HFFc6 (cell line): ENCODE measurements at regions not wholly inside any gene's neighbourhood (a gene's known extent, or its start where the extent isn't known, plus 50 kb on each side); places are given as distances from the start of the nearest gene placed in this dataset.

Experiments used
- DNase-seq: peaks from one replicate; pipeline ENCODE4 v3.0.0-alpha.2; 2018
- H3K27ac Mint-ChIP-seq: 2 replicates; pipeline ENCODE4 v1.8.0; 2020; ENCODE audit warnings: mild to moderate bottlenecking, mixed read lengths
- H3K27me3 Mint-ChIP-seq: 2 replicates; pipeline ENCODE4 v1.8.0; 2021; ENCODE audit warnings: mild to moderate bottlenecking, moderate library complexity, mixed read lengths; ENCODE audit not compliant: insufficient read depth
- H3K36me3 Mint-ChIP-seq: 2 replicates; pipeline ENCODE4 v1.8.0; 2021; ENCODE audit warnings: low read depth, mixed read lengths
- H3K4me1 Mint-ChIP-seq: 2 replicates; pipeline ENCODE4 v1.8.0; 2020; ENCODE audit warnings: low read depth, mixed read lengths
- H3K4me3 Mint-ChIP-seq: 2 replicates; pipeline ENCODE4 v1.8.0; 2020; ENCODE audit warnings: mild to moderate bottlenecking, moderate library complexity, mixed read lengths
- H3K9me3 Mint-ChIP-seq: 2 replicates; pipeline ENCODE4 v1.8.0; 2020; ENCODE audit warnings: mild to moderate bottlenecking, mixed read lengths
- CTCF ChIP-seq: fragments of 200-600 bp; sonication (generic); IDR thresholded peaks from 2 replicates; pipeline ENCODE4 v1.5.0; 2021; ENCODE audit warnings: antibody characterized with exemption, mild to moderate bottlenecking

- H3K27ac Mint-ChIP-seq = no peak overlapping the region
- no peak overlapping the region for H3K4me3 Mint-ChIP-seq
- peaks cover 11% of the 10 kb centered on the region for H3K27me3 Mint-ChIP-seq
- no peaks in the 10 kb centered on the region for H3K36me3 Mint-ChIP-seq
- no peaks in the 10 kb centered on the region for H3K4me1 Mint-ChIP-seq
- TF ChIP-seq CTCF = peak; percentile 63
- no peak for DNase-seq
- no peaks in the 10 kb centered on the region for H3K9me3 Mint-ChIP-seq
Measured at GRCh38 chr13:109610517-109610916, 175.9 kb downstream of the IRS2 start.

DNA sequence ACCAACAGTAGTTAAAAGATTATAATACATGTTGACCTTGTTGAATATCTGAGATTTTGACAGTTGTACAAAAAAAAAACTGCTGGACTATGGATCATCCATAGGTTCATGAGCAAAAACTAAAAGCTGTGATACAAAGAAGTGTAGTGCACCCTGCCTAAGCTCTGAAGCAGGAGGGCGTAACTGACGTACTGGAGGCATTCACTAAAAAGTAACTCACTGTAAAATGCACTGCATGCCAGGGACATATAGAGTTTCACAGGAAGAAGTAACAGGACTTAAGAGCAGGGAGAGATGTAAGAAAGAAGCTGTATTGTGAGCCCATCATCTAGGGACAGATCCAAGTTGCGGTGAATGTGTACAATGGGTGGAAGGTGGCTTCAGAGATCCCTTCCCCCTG lies 177.9 kb downstream of the IRS2 start:
- TF ChIP-seq CTCF = no peak
- Mint-ChIP-seq H3K36me3 (no peaks in the 10 kb centered on the region), H3K27me3 (peaks cover 14% of the 10 kb centered on the region), H3K4me1 (peaks cover 5% of the 10 kb centered on the region; the same call in 1 of the 2 replicates), H3K9me3 (no peaks in the 10 kb centered on the region), H3K27ac (no peak overlapping the region), H3K4me3 (no peak overlapping the region)
- no peak for DNase-seq

- peaks cover 5% of the 10 kb centered on the region; the same call in 1 of the 2 replicates for H3K4me1 Mint-ChIP-seq
- H3K27ac Mint-ChIP-seq = no peak overlapping the region
- H3K36me3 Mint-ChIP-seq = no peaks in the 10 kb centered on the region
- no peak overlapping the region for H3K4me3 Mint-ChIP-seq
- peaks cover 14% of the 10 kb centered on the region for H3K27me3 Mint-ChIP-seq
- no peaks in the 10 kb centered on the region for H3K9me3 Mint-ChIP-seq
- no peak for DNase-seq
- no peak for TF ChIP-seq CTCF
Measured at GRCh38 chr13:109608059-109608458, 178.3 kb downstream of the IRS2 start.

DNA sequence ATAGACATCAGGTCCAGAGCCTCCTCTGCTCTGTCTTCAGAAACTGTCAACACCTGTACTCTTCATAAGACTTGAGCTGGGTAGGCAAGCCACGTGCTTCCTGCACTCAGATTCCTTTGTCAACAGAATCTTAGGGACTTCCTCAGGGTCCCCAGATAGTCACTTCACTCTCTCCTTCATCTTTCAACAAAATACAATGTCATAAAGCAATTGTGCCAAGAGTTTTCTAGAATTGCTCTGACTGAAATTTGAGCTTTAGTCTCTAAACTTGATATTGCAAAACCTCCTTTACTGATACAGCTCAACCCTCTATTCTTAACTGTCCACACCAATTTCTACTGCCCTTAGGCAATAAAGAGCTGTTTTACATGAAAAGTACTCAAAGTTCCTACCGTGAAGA lies 179.9 kb downstream of the IRS2 start:
- no peaks in the 10 kb centered on the region for H3K36me3 Mint-ChIP-seq
- peaks cover 12% of the 10 kb centered on the region; the same call in 1 of the 2 replicates for H3K4me1 Mint-ChIP-seq
- H3K9me3 Mint-ChIP-seq = no peaks in the 10 kb centered on the region
- H3K4me3 Mint-ChIP-seq = no peak overlapping the region
- no peak for TF ChIP-seq CTCF
- DNase-seq = no peak
- peaks cover 8% of the 10 kb centered on the region for H3K27me3 Mint-ChIP-seq
- H3K27ac Mint-ChIP-seq = no peak overlapping the region

- peaks cover 6% of the 10 kb centered on the region for H3K27me3 Mint-ChIP-seq
- DNase-seq = no peak
- no peak for TF ChIP-seq CTCF
- no peaks in the 10 kb centered on the region for H3K36me3 Mint-ChIP-seq
- H3K9me3 Mint-ChIP-seq = no peaks in the 10 kb centered on the region
- no peak overlapping the region for H3K27ac Mint-ChIP-seq
- no peak overlapping the region for H3K4me3 Mint-ChIP-seq
- H3K4me1 Mint-ChIP-seq = peaks cover 12% of the 10 kb centered on the region; the same call in 1 of the 2 replicates
Measured at GRCh38 chr13:109605846-109606245, 180.5 kb downstream of the IRS2 start.

DNA sequence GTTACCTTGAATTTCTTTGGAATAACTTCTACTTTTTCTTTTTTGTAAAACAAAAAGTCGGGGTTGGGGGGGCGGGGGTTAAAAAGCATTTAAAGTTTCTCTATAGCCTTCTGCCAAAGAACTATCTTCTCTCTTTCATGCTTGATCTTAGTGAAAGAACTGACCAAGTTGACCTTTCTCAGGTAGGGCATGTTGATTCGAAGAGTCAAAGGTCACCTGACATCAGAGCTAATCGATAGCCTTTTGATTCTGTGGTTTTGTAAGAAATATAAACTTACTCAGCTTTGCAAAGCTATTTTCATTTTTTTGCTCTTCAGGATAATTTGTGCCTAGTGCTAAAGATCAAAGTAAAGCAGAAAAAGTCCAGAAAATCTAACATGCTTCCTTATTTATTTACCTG lies 181.5 kb downstream of the IRS2 start:
- no peak for DNase-seq

More for the DNA sequence above, 181.5 kb downstream of the IRS2 start:
- no peak for TF ChIP-seq CTCF
- Mint-ChIP-seq H3K4me3 (no peak overlapping the region), H3K9me3 (no peaks in the 10 kb centered on the region), H3K27ac (no peak overlapping the region), H3K4me1 (peaks cover 19% of the 10 kb centered on the region; the same call in 1 of the 2 replicates), H3K36me3 (no peaks in the 10 kb centered on the region), H3K27me3 (peaks cover 10% of the 10 kb centered on the region; the same call in 1 of the 2 replicates)
